OCI-LY1 (cell line): ENCODE measurements at regions not wholly inside any gene's neighbourhood (a gene's known extent, or its start where the extent isn't known, plus 50 kb on each side); places are given as distances from the start of the nearest gene placed in this dataset.
A peak's percentile ranks its signal among the peaks of the same experiment; 100 is the strongest.

Experiments used
- H2AFZ ChIP-seq: fragments of 200-600 bp; sonication (generic), shearing (Covaris generic); 2 replicates; pipeline ENCODE4 v1.6.0; 2014; ENCODE audit warnings: antibody characterized with exemption, mild to moderate bottlenecking, low read length
- H3F3A ChIP-seq: fragments of 200-600 bp; sonication (generic), shearing (Covaris generic); 2 replicates; pipeline ENCODE4 v1.6.0; 2014; ENCODE audit warnings: mild to moderate bottlenecking, antibody characterized with exemption, low read length, moderate library complexity; ENCODE audit not compliant: insufficient read depth
- H3K27ac ChIP-seq: fragments of 200-600 bp; sonication (generic); 2 replicates; pipeline ENCODE4 v1.5.1; 2014; ENCODE audit warnings: low read length, mixed run types, mild to moderate bottlenecking, low read depth; ENCODE audit not compliant: poor library complexity, severe bottlenecking
- H3K27me3 ChIP-seq: fragments of 200-600 bp; sonication (generic); 2 replicates; pipeline ENCODE4 v1.6.0; 2014; ENCODE audit warnings: antibody characterized with exemption, mild to moderate bottlenecking, low read length, moderate library complexity; ENCODE audit not compliant: insufficient read depth
- H3K36me3 ChIP-seq: fragments of 200-600 bp; sonication (generic); 2 replicates; pipeline ENCODE4 v1.6.1; 2014; ENCODE audit warnings: mild to moderate bottlenecking, antibody characterized with exemption, low read length, moderate library complexity, mixed read lengths; ENCODE audit not compliant: insufficient read depth
- H3K4me1 ChIP-seq: fragments of 200-600 bp; sonication (generic); 2 replicates; pipeline ENCODE4 v1.5.1; 2014; ENCODE audit warnings: mild to moderate bottlenecking, low read length, moderate library complexity; ENCODE audit not compliant: insufficient read depth, severe bottlenecking
- H3K4me2 ChIP-seq: fragments of 200-600 bp; sonication (generic), shearing (Covaris generic); 2 replicates; pipeline ENCODE4 v1.6.1; 2014; ENCODE audit warnings: low read length
- H3K4me3 ChIP-seq: fragments of 200-600 bp; sonication (generic); 2 replicates; pipeline ENCODE4 v1.5.1; 2014; ENCODE audit warnings: low read length, low read depth, mild to moderate bottlenecking, mixed read lengths; ENCODE audit not compliant: poor library complexity, severe bottlenecking
- H3K79me2 ChIP-seq: fragments of 200-600 bp; shearing (Covaris generic); 2 replicates; pipeline ENCODE4 v1.6.1; 2016; ENCODE audit warnings: mixed run types, low read length, mixed read lengths; ENCODE audit not compliant: insufficient read depth
- H3K9ac ChIP-seq: fragments of 200-600 bp; sonication (generic), shearing (Covaris generic); 2 replicates; pipeline ENCODE4 v1.6.1; 2014; ENCODE audit warnings: mild to moderate bottlenecking, low read length, mixed read lengths
- H3K9me2 ChIP-seq: fragments of 200-600 bp; sonication (generic), shearing (Covaris generic); 2 replicates; pipeline ENCODE4 v1.6.1; 2014; ENCODE audit warnings: low read depth, mild to moderate bottlenecking, low read length, mixed read lengths
- H3K9me3 ChIP-seq: fragments of 200-600 bp; shearing (Covaris generic); 2 replicates; pipeline ENCODE4 v1.6.1; 2014; ENCODE audit warnings: low read length, mixed read lengths
- H4K20me1 ChIP-seq: fragments of 200-600 bp; sonication (generic), shearing (Covaris generic); 2 replicates; pipeline ENCODE4 v1.6.0; 2016; ENCODE audit warnings: mild to moderate bottlenecking, low read length; ENCODE audit not compliant: insufficient read depth
- CTCF ChIP-seq: fragments of 200-600 bp; sonication (generic), shearing (Covaris generic); IDR thresholded peaks from 2 replicates; pipeline ENCODE4 v1.5.1; 2017; ENCODE audit warnings: mild to moderate bottlenecking, antibody characterized with exemption, low read length, moderate library complexity, mixed read lengths
- EZH2 ChIP-seq: fragments of 200-600 bp; sonication (generic), shearing (Covaris generic); IDR thresholded peaks from 2 replicates; pipeline ENCODE4 v1.8.0; 2017; ENCODE audit warnings: borderline replicate concordance, mixed run types, mild to moderate bottlenecking, antibody characterized with exemption, low read length, moderate library complexity, mixed read lengths

- no peaks in the 10 kb centered on the region for H3K79me2 ChIP-seq
- no peak overlapping the region for H3K4me3 ChIP-seq
- no peak overlapping the region for H3K27ac ChIP-seq
- TF ChIP-seq CTCF: no peak
- TF ChIP-seq EZH2: no peak
- no peaks in the 10 kb centered on the region for H3K9me2 ChIP-seq
- H3K9ac ChIP-seq: 0 out of 2 replicates have a peak overlapping the region, but pooled peaks have one; percentile 4
- no peaks in the 10 kb centered on the region for H4K20me1 ChIP-seq
- peaks cover 17% of the 10 kb centered on the region for H3K4me1 ChIP-seq
- H2AFZ ChIP-seq: no peak overlapping the region
- no peaks in the 10 kb centered on the region for H3K9me3 ChIP-seq
- H3K27me3 ChIP-seq: no peaks in the 10 kb centered on the region
- H3K4me2 ChIP-seq: peak overlapping the region; percentile 11; the same call in 1 of the 2 replicates
- H3F3A ChIP-seq: no peaks in the 10 kb centered on the region
- no peaks in the 10 kb centered on the region for H3K36me3 ChIP-seq
Observed at GRCh38 chr6:25007269-25007699, 71.5 kb upstream of the RIPOR2 start.

DNA sequence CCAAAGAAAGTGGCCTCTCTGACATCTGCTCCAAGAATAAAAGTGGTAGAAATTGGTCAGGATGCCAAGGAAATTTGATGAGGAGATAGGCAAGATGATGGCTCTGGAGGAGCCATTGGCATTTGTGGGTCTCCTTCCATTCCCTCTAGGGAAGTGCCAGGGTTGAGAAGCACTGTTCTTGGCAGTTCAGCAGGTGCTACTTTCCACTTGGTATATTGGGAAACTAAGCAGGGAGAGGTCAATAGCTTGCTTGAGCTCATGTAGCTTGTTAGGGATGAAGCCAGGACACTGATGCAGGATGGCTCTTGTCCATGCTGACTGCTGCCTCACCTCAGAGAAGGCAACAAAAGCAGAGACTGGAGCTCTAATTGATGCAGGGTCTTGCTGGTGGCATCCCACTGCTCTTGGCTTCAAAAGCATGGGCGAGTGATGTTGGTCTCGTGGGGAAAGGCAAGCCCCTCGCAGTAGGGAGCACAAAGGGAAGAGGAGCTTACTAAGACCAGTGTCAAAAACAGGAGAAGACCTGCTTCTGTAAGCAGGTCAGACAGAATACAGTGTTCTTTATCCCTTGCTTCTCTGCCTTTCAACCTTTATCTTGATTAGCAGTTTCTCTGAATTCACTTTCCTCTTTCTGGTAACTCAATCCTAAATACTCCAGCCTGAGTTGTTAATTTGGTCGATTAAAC is 73.1 kb upstream of the RIPOR2 start:
- Histone ChIP-seq H3K79me2 (no peaks in the 10 kb centered on the region), H3K4me3 (no peak overlapping the region), H3K9me3 (no peaks in the 10 kb centered on the region), H2AFZ (no peak overlapping the region), H3K4me1 (peaks cover 28% of the 10 kb centered on the region), H3K9ac (no peak overlapping the region), H3K36me3 (no peaks in the 10 kb centered on the region), H3K27ac (no peak overlapping the region), H3K27me3 (no peaks in the 10 kb centered on the region), H4K20me1 (no peaks in the 10 kb centered on the region), H3F3A (no peaks in the 10 kb centered on the region), H3K9me2 (no peaks in the 10 kb centered on the region), H3K4me2 (no peak overlapping the region)
- TF ChIP-seq EZH2: no peak
- no peak for TF ChIP-seq CTCF

- Histone ChIP-seq H3K27me3 (no peaks in the 10 kb centered on the region), H3K36me3 (no peaks in the 10 kb centered on the region; the same call in 1 of the 2 replicates), H3K4me2 (no peak overlapping the region), H3F3A (no peaks in the 10 kb centered on the region), H3K9ac (no peak overlapping the region), H3K79me2 (no peaks in the 10 kb centered on the region), H2AFZ (no peak overlapping the region), H3K4me1 (peaks cover 33% of the 10 kb centered on the region), H3K9me2 (no peaks in the 10 kb centered on the region), H3K4me3 (no peak overlapping the region), H4K20me1 (no peaks in the 10 kb centered on the region), H3K9me3 (no peaks in the 10 kb centered on the region), H3K27ac (no peak overlapping the region)
- TF ChIP-seq CTCF (no peak), EZH2 (no peak)
Observed at GRCh38 chr6:25009393-25009710, 73.6 kb upstream of the RIPOR2 start.
